HG02852 (cell line): ENCODE measurements at regions not wholly inside any gene's neighbourhood (a gene's known extent, or its start where the extent isn't known, plus 50 kb on each side); places are given as distances from the start of the nearest gene placed in this dataset.
A peak's percentile ranks its signal among the peaks of the same experiment; 100 is the strongest.

ENCODE experiments used
- ATAC-seq: cut with Tn5 transposase; IDR thresholded peaks from one replicate; pipeline ENCODE4 v1.9.1; 2021; ENCODE audit warnings: mild to moderate bottlenecking, moderate library complexity; ENCODE audit not compliant: unreplicated experiment

DNA sequence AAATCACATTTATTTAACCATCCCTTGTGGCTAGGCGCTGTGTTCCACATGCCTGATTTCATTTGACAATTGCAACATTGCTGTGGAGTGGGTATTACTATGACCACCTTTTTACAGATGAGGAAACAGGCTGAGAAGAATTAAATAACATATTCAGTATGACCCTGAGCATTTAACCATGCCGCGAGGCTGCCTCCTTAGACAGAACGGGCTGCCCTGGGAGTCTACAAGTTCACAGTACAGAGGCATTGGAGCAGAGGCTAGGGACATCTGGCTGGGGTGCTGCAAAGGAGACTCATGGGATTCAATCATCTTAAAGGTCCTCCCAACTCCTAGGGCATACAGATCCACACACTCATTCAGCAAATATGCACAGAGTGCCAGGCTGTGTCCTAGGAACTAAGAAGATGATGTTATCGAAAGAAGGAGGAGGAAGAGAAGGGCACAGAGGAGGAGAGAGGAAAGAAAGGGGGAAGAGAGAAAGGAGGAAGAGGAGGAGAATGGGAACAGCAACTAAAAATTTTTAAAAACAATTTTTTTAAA, 164.7 kb upstream of the CCND2 start:
- ATAC-seq = no peak

GRCh38 chr12:4107911-4108697, 165.5 kb upstream of the CCND2 start:
- ATAC-seq = no peak

GRCh38 chr12:4107436-4107878, 166.1 kb upstream of the CCND2 start:
- peak; percentile 80 for ATAC-seq

GRCh38 chr12:4106621-4107020, 166.9 kb upstream of the CCND2 start:
- no peak for ATAC-seq

GRCh38 chr12:4104722-4105244, 168.8 kb upstream of the CCND2 start:
- ATAC-seq = no peak

DNA sequence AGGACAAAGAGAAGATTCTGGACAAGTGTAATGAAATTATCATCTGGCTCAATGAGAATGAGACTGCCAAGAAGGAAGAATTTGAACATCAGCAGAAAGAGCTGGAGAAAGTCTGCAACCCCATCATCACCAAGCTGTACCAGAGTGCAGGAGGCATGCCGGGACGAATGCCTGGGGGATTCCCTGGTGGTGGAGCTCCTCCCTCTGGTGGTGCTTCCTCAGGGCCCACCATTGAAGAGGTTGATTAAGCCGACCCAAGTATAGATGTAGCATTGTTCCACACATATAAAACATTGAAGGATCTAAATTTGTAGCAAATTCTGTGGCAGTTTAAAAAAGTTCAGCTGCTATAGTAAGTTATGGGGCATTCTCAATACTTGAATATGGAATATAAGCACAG, 174.3 kb upstream of the CCND2 start:
- no peak for ATAC-seq

GRCh38 chr12:4091016-4091743, 182.4 kb upstream of the CCND2 start:
- no peak for ATAC-seq

- no peak for ATAC-seq
Observed at GRCh38 chr12:4089956-4090355, 183.6 kb upstream of the CCND2 start.

GRCh38 chr12:4089121-4089606, 184.4 kb upstream of the CCND2 start:
- ATAC-seq = no peak

GRCh38 chr12:4088451-4088850, 185.1 kb upstream of the CCND2 start:
- ATAC-seq = no peak

DNA sequence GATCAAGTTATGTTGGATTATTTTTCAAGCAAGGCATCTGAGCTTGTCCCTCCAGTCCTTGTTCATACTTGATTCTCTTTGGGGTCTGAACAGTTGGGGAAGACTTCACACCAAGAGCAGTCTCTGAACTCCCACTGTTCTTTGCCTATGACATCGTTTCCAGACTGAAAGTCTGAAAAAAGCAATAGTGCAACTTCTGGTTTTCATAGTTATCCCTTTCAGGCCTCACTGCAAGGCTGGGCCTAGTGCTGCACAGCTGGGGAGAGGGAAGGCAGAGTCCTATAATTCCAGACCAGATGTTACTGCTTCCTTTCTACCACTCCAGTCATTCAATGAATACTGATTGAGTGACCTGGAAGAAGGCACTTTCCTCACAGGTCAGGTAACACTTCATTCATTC, 187.1 kb upstream of the CCND2 start:
- ATAC-seq = no peak

GRCh38 chr12:4084573-4084972, 189.0 kb upstream of the CCND2 start:
- no peak for ATAC-seq

DNA sequence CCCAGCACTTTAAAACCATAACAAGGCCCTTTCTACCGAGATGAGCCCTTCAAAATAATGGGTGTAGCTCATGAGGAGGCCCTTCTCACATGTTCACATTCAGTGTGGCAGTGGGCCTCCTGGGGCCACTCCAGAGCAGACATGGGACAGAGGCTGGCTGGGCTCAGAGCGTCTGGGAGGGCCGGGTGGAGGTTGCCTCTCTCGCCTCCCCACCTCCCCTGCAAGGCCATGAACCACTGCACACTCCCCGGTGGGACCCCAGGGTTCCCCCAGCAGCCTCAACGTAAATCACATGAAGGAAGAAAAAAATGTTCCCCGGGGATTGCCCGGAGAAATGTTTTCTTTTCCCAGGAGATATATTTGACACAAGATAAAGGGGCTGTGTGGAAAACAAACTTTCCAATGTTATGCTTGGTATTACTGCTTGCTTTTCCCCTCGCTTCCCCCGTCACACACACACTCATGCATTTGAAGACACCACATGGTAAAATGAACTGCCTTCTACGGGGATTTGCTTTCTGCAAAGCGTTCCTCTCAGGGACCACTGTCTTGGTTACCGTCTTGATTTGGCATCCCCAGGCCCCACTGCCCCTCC, 190.7 kb upstream of the CCND2 start:
- no peak for ATAC-seq

GRCh38 chr12:4080213-4080612, 193.3 kb upstream of the CCND2 start:
- ATAC-seq = no peak

GRCh38 chr12:4074129-4074528, 199.4 kb upstream of the CCND2 start:
- ATAC-seq = no peak

GRCh38 chr12:4069670-4070010, 196.4 kb upstream of the PARP11 start:
- ATAC-seq = no peak

DNA sequence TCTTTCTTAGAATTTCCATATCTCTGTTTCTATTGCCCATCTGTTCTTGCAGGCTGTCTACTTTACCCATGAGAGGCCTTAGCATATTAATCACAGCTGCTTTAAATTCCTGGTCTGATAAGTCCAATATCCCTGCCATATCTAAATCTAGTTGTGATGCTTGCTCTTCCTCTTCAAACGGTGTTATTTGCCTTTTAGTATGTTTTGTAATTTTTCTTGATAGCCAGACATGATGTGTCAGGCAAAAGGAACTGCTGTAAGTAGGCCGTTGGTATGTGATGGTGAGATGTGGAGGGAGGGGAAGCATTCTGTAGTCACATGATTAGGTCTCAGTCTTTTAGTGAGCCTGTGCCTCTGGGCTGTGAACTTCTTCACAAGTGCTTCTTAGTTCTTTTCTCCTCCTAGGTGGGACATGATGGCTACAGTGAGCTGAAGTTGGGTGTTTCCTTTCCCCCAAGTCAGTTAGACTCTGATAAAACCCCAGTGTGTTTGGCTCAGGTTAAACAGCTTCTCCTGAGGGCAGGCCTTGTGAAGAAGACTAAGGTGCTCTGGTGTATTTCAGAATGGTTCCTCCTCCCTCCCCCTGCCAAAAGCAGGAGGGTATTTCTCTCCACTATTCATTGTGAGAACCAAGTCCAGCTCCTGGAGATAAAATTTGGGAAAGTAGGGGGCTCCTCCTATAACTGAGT, 195.9 kb upstream of the PARP11 start:
- ATAC-seq = no peak

GRCh38 chr12:4064008-4064407, 190.8 kb upstream of the PARP11 start:
- ATAC-seq = no peak

DNA sequence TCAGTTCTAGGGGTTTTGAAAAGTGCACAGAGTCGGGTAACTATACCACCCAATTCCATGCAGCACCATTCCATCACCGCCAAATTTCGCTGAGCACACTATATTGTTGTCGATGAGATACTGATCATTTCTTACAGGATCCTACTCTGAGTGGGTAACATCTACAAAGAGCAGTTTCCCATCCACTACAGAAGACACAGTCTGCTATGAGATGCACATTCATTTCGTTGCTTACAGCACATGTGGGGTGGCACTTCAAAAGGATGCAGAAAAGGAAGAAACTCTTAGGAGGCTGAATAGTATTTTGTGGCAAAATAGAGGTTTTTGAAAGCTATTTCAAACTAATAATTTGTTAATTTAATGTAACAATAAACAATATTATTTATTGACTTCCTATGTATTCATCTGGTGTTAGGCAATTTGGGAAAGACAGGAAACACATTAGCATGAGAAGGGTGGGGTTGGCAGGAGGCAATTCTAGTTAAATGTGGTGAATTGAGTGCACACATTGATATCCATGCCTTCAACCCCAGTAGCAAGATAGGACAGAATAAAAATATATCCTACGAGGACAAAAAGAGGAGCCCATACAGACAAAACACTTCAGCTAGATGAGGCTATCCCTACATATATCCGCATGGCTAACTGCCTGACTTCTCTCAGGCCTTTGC, 186.8 kb upstream of the PARP11 start:
- ATAC-seq = no peak
